HG03460 (cell line): ENCODE measurements at regions not wholly inside any gene's neighbourhood (a gene's known extent, or its start where the extent isn't known, plus 50 kb on each side); places are given as distances from the start of the nearest gene placed in this dataset.

Experiments used
- ATAC-seq: cut with Tn5 transposase; IDR thresholded peaks from one replicate; pipeline ENCODE4 v1.9.1; 2021; ENCODE audit not compliant: unreplicated experiment

GRCh38 chr13:33945477-33945876 is 127.5 kb downstream of the RFC3 start:
- no peak for ATAC-seq

- ATAC-seq: no peak
Observed at GRCh38 chr13:33953203-33953602, 135.3 kb downstream of the RFC3 start.

GRCh38 chr13:33953781-33954180 is 135.8 kb downstream of the RFC3 start:
- ATAC-seq: no peak

GRCh38 chr13:33956346-33956745 is 138.4 kb downstream of the RFC3 start:
- no peak for ATAC-seq

GRCh38 chr13:33957497-33957905 is 139.6 kb downstream of the RFC3 start:
- no peak for ATAC-seq

GRCh38 chr13:33958964-33959363 is 141.0 kb downstream of the RFC3 start:
- ATAC-seq: no peak

GRCh38 chr13:33963134-33963533 is 145.2 kb downstream of the RFC3 start:
- no peak for ATAC-seq

GRCh38 chr13:33963895-33964294 is 145.9 kb downstream of the RFC3 start:
- no peak for ATAC-seq

GRCh38 chr13:33968520-33969507 is 150.9 kb downstream of the RFC3 start:
- ATAC-seq: no peak

- ATAC-seq: no peak
Observed at GRCh38 chr13:33970746-33971561, 153.0 kb downstream of the RFC3 start.

GRCh38 chr13:33971562-33971819 is 153.5 kb downstream of the RFC3 start:
- no peak for ATAC-seq

- no peak for ATAC-seq
Observed at GRCh38 chr13:33973194-33973593, 155.2 kb downstream of the RFC3 start.

- no peak for ATAC-seq
Observed at GRCh38 chr13:33976965-33977364, 159.0 kb downstream of the RFC3 start.

- ATAC-seq: no peak
Observed at GRCh38 chr13:33978653-33979052, 160.7 kb downstream of the RFC3 start.

GRCh38 chr13:33992881-33993336 is 175.0 kb downstream of the RFC3 start:
- ATAC-seq: no peak

- ATAC-seq: no peak
Observed at GRCh38 chr13:33994198-33994597, 176.2 kb downstream of the RFC3 start.

GRCh38 chr13:33994826-33995502 is 177.0 kb downstream of the RFC3 start:
- no peak for ATAC-seq

GRCh38 chr13:33996636-33997035 is 178.7 kb downstream of the RFC3 start:
- ATAC-seq: no peak

- no peak for ATAC-seq
Observed at GRCh38 chr13:33997574-33997973, 179.6 kb downstream of the RFC3 start.

GRCh38 chr13:33999811-34000605 is 182.1 kb downstream of the RFC3 start:
- no peak for ATAC-seq

GRCh38 chr13:34000955-34001354 is 183.0 kb downstream of the RFC3 start:
- no peak for ATAC-seq
